ENCODE measurements at regions not wholly inside any gene's neighbourhood (a gene's known extent, or its start where the extent isn't known, plus 50 kb on each side); places are given as distances from the start of the nearest gene placed in this dataset.
"Not testable (repeated sequence)": the region's sequence is repeated elsewhere in the genome, so short reads cannot be mapped to it uniquely, and the experiment has no call there.

DNA sequence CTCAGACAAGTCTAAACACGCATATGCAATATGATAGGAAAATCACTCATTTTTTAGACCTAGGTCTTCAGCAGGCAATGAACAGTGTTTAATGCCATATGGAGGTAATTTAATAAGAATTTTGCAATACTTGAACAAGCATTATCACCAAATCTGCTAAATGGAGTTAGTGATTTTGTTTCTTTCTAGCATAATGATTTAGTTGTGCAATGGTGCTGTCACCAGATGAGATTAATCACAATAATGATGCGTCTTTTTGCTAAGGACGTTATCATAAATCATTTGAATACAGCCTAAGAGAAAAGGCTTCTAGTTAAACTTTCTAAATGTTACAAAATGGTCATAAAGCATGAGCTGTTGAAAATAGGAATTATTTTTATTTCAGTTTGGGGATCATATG lies 170.0 kb upstream of the SLC16A7 start:
- CTCF ChIA-PET (ENCODE audit: low intra/inter-chr PET ratio, low total read pairs): no interaction called here

DNA sequence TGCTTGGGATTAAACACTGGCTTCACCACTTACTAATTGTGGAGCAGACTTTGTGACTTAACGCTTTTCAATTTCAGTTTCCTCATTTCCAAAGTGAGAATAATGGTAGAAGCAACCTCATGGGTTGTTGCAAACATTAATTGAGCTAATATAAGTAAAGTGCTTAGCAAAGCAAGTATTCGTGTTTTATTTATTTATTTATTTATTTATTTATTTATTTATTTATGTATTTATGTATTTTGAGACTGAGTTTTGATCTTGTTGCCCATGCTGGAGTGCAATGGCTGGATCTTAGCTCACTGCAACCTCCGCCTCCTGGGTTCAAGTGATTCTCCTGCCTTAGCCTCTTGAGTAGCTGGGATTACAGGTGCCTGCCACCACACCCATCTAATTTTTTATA lies 171.2 kb upstream of the SLC16A7 start:
- intact Hi-C loops (cut with micrococcal nuclease; ENCODE audit: unreplicated experiment); DNase-seq (ENCODE audit: low spot score); H3K4me2 ChIP-seq (ENCODE audit: low read depth, low read length); H3K4me1 ChIP-seq (ENCODE audit: insufficient read depth, low read length); CTCF ChIA-PET (ENCODE audit: low intra/inter-chr PET ratio, low total read pairs); H3K36me3 ChIP-seq (replicated peaks in 1 of 2; ENCODE audit: control insufficient read depth in 1 of 2, insufficient read depth in 2 of 2, low read length in 2 of 2); H3K27me3 ChIP-seq (ENCODE audit: control insufficient read depth in 1 of 2, insufficient read depth in 2 of 2, low read length in 2 of 2); FAIRE-seq; H3K79me2 ChIP-seq (ENCODE audit: insufficient read depth, low read length); BruUV-seq (replicated peaks); H4K20me1 ChIP-seq (ENCODE audit: insufficient read depth, low read length); ATAC-seq; H3K4me3 ChIP-seq (replicated peaks in 1 of 3; ENCODE audit: insufficient read depth in 1 of 3, low read depth in 2 of 3, low read length in 3 of 3); H3K9me3 ChIP-seq (ENCODE audit: low read length); H3K27ac ChIP-seq (ENCODE audit: extremely low read length, insufficient read depth, low read length); H2AFZ ChIP-seq (ENCODE audit: low read length); H3K9ac ChIP-seq (ENCODE audit: insufficient read depth, low read depth, low read length); POLR2A ChIA-PET: not testable (repeated sequence)
- WGBS (ENCODE audit: low lambda C conversion rate): 21% methylated on average over 3 of the region's 3 CpGs
- in situ Hi-C loops (cut with HindIII; ENCODE audit: extremely low pct_ligation_motif_present, low pct_unique_long_range_greater_than_20kb): loop anchor here (25.0 kb wide), 1 partner anchor 388 kb away; no protein-coding TSS in a partner anchor

More for the DNA sequence above, 170.0 kb upstream of the SLC16A7 start:
- Histone ChIP-seq H3K36me3 (replicated peaks in 1 of 2; ENCODE audit: control insufficient read depth in 1 of 2, insufficient read depth in 2 of 2, low read length in 2 of 2) (no peaks in the 10 kb centered on the region), H3K9ac (ENCODE audit: insufficient read depth, low read depth, low read length) (no peak overlapping the region), H3K9me3 (ENCODE audit: low read length) (no peaks in the 10 kb centered on the region), H3K79me2 (ENCODE audit: insufficient read depth, low read length) (no peaks in the 10 kb centered on the region), H2AFZ (ENCODE audit: low read length) (no peak overlapping the region), H3K27ac (ENCODE audit: extremely low read length, insufficient read depth, low read length) (no peak overlapping the region), H3K4me1 (ENCODE audit: insufficient read depth, low read length) (no peaks in the 10 kb centered on the region), H3K27me3 (ENCODE audit: control insufficient read depth in 1 of 2, insufficient read depth in 2 of 2, low read length in 2 of 2) (no peaks in the 10 kb centered on the region), H4K20me1 (ENCODE audit: insufficient read depth, low read length) (no peaks in the 10 kb centered on the region), H3K4me2 (ENCODE audit: low read depth, low read length) (no peak overlapping the region), H3K4me3 (replicated peaks in 1 of 3; ENCODE audit: insufficient read depth in 1 of 3, low read depth in 2 of 3, low read length in 3 of 3) (no peak overlapping the region)
- no peak for ATAC-seq
- POLR2A ChIA-PET: no interaction called here
- intact Hi-C loops (cut with micrococcal nuclease; ENCODE audit: unreplicated experiment): no loop called here
- BruUV-seq (replicated peaks): no TSS peak
- TF ChIP-seq, protein P1, sequence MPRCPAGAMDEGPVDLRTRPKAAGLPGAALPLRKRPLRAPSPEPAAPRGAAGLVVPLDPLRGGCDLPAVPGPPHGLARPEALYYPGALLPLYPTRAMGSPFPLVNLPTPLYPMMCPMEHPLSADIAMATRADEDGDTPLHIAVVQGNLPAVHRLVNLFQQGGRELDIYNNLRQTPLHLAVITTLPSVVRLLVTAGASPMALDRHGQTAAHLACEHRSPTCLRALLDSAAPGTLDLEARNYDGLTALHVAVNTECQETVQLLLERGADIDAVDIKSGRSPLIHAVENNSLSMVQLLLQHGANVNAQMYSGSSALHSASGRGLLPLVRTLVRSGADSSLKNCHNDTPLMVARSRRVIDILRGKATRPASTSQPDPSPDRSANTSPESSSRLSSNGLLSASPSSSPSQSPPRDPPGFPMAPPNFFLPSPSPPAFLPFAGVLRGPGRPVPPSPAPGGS (CRISPR knock-in tag; IDR thresholded peaks at IDR 0.05): no peak
- TF ChIP-seq ZNF549 (CRISPR knock-in tag; IDR thresholded peaks at IDR 0.05): no peak
- no peak for TF ChIP-seq ZSCAN22 (CRISPR knock-in tag; IDR thresholded peaks at IDR 0.05)
- TF ChIP-seq KDM3A (CRISPR knock-in tag; IDR thresholded peaks at IDR 0.05; ENCODE audit: low read depth): no peak
- no peak for TF ChIP-seq ZNF124 (CRISPR knock-in tag; IDR thresholded peaks at IDR 0.05)
- TF ChIP-seq, protein P2, sequence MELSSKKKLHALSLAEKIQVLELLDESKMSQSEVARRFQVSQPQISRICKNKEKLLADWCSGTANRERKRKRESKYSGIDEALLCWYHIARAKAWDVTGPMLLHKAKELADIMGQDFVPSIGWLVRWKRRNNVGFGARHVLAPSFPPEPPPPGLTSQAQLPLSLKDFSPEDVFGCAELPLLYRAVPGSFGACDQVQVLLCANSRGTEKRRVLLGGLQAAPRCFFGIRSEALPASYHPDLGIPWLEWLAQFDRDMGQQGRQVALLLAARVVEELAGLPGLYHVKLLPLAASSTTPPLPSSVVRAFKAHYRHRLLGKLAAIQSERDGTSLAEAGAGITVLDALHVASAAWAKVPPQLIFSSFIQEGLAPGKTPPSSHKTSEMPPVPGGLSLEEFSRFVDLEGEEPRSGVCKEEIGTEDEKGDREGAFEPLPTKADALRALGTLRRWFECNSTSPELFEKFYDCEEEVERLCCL (CRISPR knock-in tag; IDR thresholded peaks at IDR 0.05; ENCODE audit: borderline replicate concordance): no peak
- no peak for TF ChIP-seq ZNF749 (CRISPR knock-in tag; IDR thresholded peaks at IDR 0.05; ENCODE audit: borderline replicate concordance)
- no peak for TF ChIP-seq ZNF484 (CRISPR knock-in tag; IDR thresholded peaks at IDR 0.05; ENCODE audit: borderline replicate concordance, low read depth)
- in situ Hi-C loops (cut with HindIII; ENCODE audit: extremely low pct_ligation_motif_present, low pct_unique_long_range_greater_than_20kb): no loop called here
- FAIRE-seq: no peak
- no peak for DNase-seq (ENCODE audit: low spot score)
- WGBS (ENCODE audit: low lambda C conversion rate): 29% methylated on average over 3 of the region's 3 CpGs

All from HepG2 (cell line).